ENCODE measurements at regions not wholly inside any gene's neighbourhood (a gene's known extent, or its start where the extent isn't known, plus 50 kb on each side); places are given as distances from the start of the nearest gene placed in this dataset.
"Not testable (repeated sequence)": the region's sequence is repeated elsewhere in the genome, so short reads cannot be mapped to it uniquely, and the experiment has no call there.

DNA sequence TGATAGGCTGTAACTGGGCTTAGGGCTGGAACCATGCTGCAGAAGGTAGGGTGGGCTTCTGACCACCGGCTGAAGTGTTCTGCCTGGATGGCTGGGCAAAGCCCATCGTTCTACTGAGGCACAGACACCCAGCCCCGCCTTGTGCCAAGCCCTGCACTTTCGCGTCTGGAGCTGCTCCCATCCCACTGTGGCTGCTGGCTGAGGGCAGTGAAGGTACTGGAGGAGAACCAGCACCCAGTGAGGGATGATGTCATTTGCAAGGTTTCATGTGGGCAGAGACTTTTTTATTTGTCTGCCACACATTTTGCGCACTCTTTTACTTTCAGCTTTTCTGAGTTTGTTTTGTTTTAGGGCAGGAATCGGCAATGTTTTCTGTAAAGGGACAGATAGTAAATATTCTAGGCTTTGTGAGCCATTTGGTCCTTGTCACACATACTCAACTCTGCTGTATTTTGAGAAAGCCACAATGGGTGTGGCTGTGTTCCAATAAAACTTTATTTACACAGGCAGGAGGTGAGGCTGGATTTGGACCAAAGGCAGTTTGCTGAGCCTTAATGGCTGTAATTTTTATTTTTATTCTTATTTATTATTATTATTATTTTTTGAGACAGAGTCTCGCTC, 85.6 kb downstream of the ASB1 start:
- Mint-ChIP-seq H3K27me3 (no peaks in the 10 kb centered on the region), H3K4me3 (no peak overlapping the region), H3K36me3 (peaks cover 0 to 15% (median 6%) of the 10 kb centered on the region in 3 donors), H3K4me1 (peaks cover 0 to 3% (median 0%) of the 10 kb centered on the region in 4 donors), H3K9me3 (peaks cover 0 to 26% (median 16%) of the 10 kb centered on the region in 9 donors), H3K27ac (no peak overlapping the region)
- DNase-seq (peak in 1 of 10 donors; percentile 48), ATAC-seq (no peak)
- POLR2A ChIA-PET = no interaction called here

DNA sequence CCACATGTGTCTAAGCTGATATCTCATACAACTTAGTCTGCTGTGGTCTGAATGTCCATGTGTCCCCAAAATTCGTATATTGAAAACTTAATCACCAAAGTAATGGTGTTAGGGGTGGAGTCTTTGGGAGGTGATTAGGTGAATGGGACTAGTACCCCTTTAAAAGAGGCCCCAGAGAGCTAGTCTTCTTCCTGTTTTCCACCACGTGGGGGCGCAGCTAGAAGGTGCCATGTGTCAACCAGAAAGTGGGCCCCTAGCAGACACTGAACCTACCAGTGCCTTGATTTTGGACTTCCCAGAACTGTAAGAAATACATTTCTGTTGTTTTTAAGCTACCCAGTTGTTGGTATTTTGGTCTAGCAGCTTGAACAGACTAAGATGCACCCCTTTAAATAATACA, 86.6 kb downstream of the ASB1 start:
- Mint-ChIP-seq H3K36me3 (peaks cover 0 to 21% (median 11%) of the 10 kb centered on the region in 3 donors), H3K4me3 (no peak overlapping the region), H3K9me3 (peaks cover 0 to 36% (median 21%) of the 10 kb centered on the region in 9 donors), H3K4me1 (peaks cover 0 to 3% (median 0%) of the 10 kb centered on the region in 4 donors), H3K27me3 (peaks cover 0 to 2% (median 0%) of the 10 kb centered on the region in 5 donors), H3K27ac (no peak overlapping the region)
- no peak for ATAC-seq
- DNase-seq = peak in 2 of 10 donors; percentile 8 to 18
- POLR2A ChIA-PET = no interaction called here

DNA sequence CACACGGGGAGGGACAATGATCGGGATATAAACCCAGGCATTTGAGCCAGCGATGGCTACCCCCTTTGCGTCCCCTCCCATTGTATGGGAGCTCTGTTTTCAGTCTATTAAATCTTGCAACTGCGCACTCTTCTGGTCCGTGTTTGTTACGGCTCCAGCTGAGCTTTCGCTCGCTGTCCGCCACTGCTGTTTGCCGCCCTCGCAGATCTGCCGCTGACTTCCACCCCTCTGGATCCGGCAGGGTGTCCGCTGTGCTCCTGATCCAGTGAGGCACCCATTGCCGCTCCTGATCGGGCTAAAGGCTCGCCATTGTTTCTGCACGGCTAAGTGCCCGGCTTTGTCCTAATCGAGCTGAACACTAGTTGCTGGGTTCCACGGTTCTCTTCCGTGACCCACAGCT, 87.3 kb downstream of the ASB1 start:
- POLR2A ChIA-PET, H3K4me3 Mint-ChIP-seq, H3K27ac Mint-ChIP-seq, H3K4me1 Mint-ChIP-seq, H3K27me3 Mint-ChIP-seq, ATAC-seq: not testable (repeated sequence)
- peak in 1 of 10 donors; percentile 23 for DNase-seq
- Mint-ChIP-seq H3K36me3 (peaks cover 0 to 26% (median 15%) of the 10 kb centered on the region in 3 donors), H3K9me3 (peaks cover 0 to 41% (median 21%) of the 10 kb centered on the region in 9 donors)

DNA sequence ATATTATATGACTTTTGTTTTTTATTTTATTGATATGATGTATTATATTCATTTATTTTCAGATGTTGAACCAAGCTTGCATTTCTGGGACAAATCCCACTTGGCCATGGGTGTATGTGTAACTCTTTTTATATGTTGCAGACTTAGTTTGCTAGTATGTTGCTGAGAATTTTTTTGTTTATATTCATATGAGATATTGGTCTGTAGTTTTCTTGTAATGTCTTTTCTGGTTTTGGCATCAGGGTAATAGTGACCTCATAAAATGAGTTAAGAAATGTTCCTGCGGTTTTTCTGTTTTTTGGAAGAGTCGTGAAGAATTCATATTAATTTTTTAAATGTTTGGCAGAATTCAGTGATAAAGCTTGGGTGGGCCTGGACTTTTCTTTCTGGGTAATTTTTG, 88.7 kb downstream of the ASB1 start:
- peaks cover 0 to 41% (median 21%) of the 10 kb centered on the region in 9 donors for H3K9me3 Mint-ChIP-seq
- POLR2A ChIA-PET = no interaction called here
- H3K4me3 Mint-ChIP-seq = no peak overlapping the region
- H3K4me1 Mint-ChIP-seq = peaks cover 0 to 3% (median 0%) of the 10 kb centered on the region in 4 donors
- peak overlapping the region in 2 of 10 donors; percentile 7 to 49 for H3K27ac Mint-ChIP-seq
- H3K27me3 Mint-ChIP-seq = peaks cover 0 to 2% (median 0%) of the 10 kb centered on the region in 5 donors
- H3K36me3 Mint-ChIP-seq = peaks cover 0 to 26% (median 17%) of the 10 kb centered on the region in 3 donors
- DNase-seq = no peak
- ATAC-seq = no peak

DNA sequence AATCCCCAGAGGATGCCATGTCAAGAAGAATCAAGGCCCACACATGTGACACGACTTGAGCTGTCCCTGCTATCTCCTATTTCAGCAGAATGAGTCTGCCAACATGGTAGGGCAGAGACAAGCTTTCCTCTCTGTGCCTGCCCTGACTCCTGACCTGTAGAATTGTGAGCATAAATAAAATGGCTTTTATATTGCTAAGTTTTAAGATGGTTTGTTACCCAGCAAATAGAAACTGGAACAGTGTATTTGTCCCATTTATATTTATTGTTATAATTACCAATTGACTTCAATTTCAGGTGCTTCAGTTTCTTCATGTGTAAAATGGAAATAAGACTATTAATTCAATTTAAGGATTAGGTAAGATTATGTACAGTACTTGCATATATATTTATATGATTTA, 90.5 kb downstream of the ASB1 start:
- H3K4me1 Mint-ChIP-seq = peaks cover 0 to 3% (median 0%) of the 10 kb centered on the region in 4 donors
- POLR2A ChIA-PET = no interaction called here

DNA sequence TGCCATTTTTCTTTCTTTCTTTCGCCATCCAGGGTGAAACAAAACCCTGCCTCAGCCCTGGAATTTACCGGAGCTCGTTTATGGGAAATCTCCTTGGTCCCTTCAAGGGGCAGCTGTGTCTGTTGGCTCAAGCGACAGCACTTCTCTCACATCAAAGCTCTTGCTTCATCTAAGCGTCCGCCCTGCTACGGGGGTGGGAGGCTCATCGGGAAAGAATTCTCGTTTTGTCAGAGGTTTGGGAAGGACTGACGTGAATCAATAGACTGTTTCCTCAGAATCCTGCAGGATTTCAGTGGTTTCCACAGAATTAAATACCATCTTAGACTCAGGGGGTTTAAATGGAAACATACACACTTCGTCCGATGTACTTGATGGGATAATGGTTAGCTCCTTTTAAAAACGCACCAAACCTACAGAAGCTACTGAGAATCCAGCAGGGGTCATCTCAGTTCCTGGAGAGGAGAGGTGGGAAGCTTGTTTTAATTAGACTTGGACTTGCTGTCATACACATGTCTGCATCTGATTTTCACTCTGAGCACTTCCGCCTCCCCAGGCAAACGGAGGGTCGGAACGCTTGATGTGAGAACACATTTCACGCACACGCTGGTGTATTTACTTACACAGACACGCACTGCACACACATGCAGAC, 91.6 kb downstream of the ASB1 start:
- Mint-ChIP-seq H3K27me3 (peaks cover 0 to 2% (median 0%) of the 10 kb centered on the region in 5 donors), H3K4me3 (no peak overlapping the region), H3K9me3 (peaks cover 0 to 41% (median 21%) of the 10 kb centered on the region in 9 donors), H3K4me1 (peaks cover 0 to 3% (median 0%) of the 10 kb centered on the region in 4 donors), H3K27ac (peak overlapping the region in 1 of 10 donors; percentile 2), H3K36me3 (peaks cover 0 to 26% (median 17%) of the 10 kb centered on the region in 3 donors)
- POLR2A ChIA-PET = no interaction called here
- no peak for DNase-seq
- ATAC-seq = no peak

More for the DNA sequence above, 90.5 kb downstream of the ASB1 start:
- H3K27ac Mint-ChIP-seq = no peak overlapping the region
- no peak for ATAC-seq
- H3K36me3 Mint-ChIP-seq = peaks cover 0 to 26% (median 17%) of the 10 kb centered on the region in 3 donors
- peaks cover 0 to 41% (median 21%) of the 10 kb centered on the region in 9 donors for H3K9me3 Mint-ChIP-seq
- peaks cover 0 to 2% (median 0%) of the 10 kb centered on the region in 5 donors for H3K27me3 Mint-ChIP-seq
- no peak for DNase-seq
- H3K4me3 Mint-ChIP-seq = no peak overlapping the region

DNA sequence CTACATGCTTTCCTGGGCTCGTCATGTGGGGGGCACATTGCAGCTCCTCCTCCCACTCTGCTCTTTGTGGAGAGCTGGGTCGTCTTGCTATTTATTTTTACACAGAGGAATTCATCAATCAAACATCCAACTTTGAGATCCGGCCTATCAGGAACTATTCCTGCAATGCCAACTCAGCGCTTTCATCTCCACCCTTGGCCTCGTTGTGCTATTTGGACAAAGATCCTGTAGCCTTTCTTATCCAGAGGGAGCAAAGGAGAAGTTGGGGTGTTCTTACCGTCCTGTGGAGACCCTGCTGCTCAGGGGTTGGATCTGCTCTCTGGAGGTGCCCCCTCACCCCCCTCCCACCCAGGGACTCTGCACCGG, 92.1 kb downstream of the ASB1 start:
- ATAC-seq = no peak
- H3K9me3 Mint-ChIP-seq = peaks cover 0 to 41% (median 21%) of the 10 kb centered on the region in 9 donors
- POLR2A ChIA-PET = no interaction called here
- peaks cover 0 to 2% (median 0%) of the 10 kb centered on the region in 5 donors for H3K27me3 Mint-ChIP-seq
- peaks cover 0 to 26% (median 17%) of the 10 kb centered on the region in 3 donors for H3K36me3 Mint-ChIP-seq
- no peak overlapping the region for H3K4me3 Mint-ChIP-seq
- peaks cover 0 to 3% (median 0%) of the 10 kb centered on the region in 4 donors for H3K4me1 Mint-ChIP-seq
- peak in 1 of 10 donors; percentile 21 for DNase-seq
- no peak overlapping the region for H3K27ac Mint-ChIP-seq

DNA sequence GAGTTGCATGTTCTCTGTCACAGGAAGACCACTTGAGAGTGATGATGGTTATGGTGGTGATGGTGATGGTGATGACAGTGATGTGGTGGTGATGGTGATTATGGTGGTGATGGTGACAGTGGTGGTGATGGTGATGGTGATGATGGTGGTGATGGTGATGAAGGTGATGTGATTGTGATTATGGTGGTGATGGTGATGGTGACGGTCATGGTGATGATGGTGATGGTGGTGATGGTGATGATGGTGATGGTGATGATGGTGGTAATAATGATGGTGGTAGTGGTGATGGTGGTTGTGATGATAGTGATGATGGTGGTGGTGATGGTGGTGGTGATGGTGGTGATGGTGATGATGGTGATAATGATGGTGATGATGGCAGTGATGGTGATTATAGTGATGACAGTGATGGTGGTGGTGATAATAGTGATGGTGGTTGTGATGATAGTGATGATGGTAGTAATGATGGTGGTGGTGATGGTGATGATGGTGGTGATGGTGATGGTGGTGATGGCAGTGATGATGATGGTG, 93.7 kb downstream of the ASB1 start:
- POLR2A ChIA-PET = no interaction called here
- H3K9me3 Mint-ChIP-seq = peaks cover 0 to 35% (median 19%) of the 10 kb centered on the region in 9 donors
- H3K4me1 Mint-ChIP-seq = peaks cover 0 to 3% (median 0%) of the 10 kb centered on the region in 4 donors
- H3K27ac Mint-ChIP-seq = no peak overlapping the region
- peaks cover 0 to 24% (median 17%) of the 10 kb centered on the region in 3 donors for H3K36me3 Mint-ChIP-seq
- DNase-seq (no peak), ATAC-seq (no peak)
- no peak overlapping the region for H3K4me3 Mint-ChIP-seq
- H3K27me3 Mint-ChIP-seq = peaks cover 0 to 8% (median 1%) of the 10 kb centered on the region in 5 donors

DNA sequence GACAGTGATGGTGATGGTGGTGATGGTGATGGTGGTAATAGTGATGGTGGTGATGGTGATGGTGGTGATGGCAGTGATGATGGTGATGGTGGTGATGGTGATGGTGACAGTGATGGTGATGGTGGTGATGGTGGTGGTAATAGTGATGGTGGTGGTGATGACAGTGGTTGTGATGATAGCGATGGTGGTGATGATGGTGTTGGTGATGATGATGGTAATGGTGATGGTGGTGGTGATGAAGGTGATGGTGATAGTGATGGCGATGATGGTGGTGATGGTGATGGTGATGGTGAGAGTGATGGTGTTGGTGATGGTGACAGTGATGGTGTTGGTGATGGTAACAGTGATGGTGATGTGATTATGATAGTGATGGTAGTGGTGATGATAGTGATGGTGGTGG, 94.3 kb downstream of the ASB1 start:
- POLR2A ChIA-PET = no interaction called here
- H3K4me3 Mint-ChIP-seq = no peak overlapping the region
- ATAC-seq = no peak
- no peak for DNase-seq
- peaks cover 0 to 18% (median 17%) of the 10 kb centered on the region in 3 donors for H3K36me3 Mint-ChIP-seq
- H3K9me3 Mint-ChIP-seq = peaks cover 0 to 30% (median 14%) of the 10 kb centered on the region in 9 donors
- peaks cover 0 to 8% (median 4%) of the 10 kb centered on the region in 5 donors for H3K27me3 Mint-ChIP-seq
- no peak overlapping the region for H3K27ac Mint-ChIP-seq
- peaks cover 0 to 3% (median 0%) of the 10 kb centered on the region in 4 donors for H3K4me1 Mint-ChIP-seq

DNA sequence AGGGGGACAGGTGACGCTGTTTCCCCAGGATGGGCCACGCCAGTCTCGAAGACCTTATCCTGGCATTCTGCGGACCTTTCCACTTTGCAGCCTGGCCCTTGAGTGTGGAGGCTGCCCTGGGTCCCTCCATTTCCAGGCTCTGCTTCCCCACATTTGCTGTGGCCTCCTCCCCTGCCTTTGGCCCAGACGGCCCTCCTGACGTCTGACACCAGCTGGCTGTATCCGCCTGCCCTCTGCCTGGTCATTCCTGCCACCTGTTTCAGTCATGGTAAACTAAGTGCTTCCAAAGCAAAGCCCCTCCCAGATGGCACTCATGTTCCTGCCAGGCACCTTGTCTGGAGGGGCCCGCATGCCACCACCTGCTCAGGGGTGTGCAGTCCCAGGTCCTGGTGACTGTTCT, 95.1 kb downstream of the ASB1 start:
- peaks cover 2 to 12% (median 4%) of the 10 kb centered on the region in 5 donors for H3K27me3 Mint-ChIP-seq
- POLR2A ChIA-PET = no interaction called here
- no peak overlapping the region for H3K4me3 Mint-ChIP-seq
- DNase-seq (peak in 1 of 10 donors; percentile 22), ATAC-seq (no peak)
- H3K4me1 Mint-ChIP-seq = no peaks in the 10 kb centered on the region
- H3K36me3 Mint-ChIP-seq = peaks cover 0 to 14% (median 12%) of the 10 kb centered on the region in 3 donors
- peaks cover 0 to 22% (median 6%) of the 10 kb centered on the region in 9 donors for H3K9me3 Mint-ChIP-seq
- H3K27ac Mint-ChIP-seq = no peak overlapping the region

DNA sequence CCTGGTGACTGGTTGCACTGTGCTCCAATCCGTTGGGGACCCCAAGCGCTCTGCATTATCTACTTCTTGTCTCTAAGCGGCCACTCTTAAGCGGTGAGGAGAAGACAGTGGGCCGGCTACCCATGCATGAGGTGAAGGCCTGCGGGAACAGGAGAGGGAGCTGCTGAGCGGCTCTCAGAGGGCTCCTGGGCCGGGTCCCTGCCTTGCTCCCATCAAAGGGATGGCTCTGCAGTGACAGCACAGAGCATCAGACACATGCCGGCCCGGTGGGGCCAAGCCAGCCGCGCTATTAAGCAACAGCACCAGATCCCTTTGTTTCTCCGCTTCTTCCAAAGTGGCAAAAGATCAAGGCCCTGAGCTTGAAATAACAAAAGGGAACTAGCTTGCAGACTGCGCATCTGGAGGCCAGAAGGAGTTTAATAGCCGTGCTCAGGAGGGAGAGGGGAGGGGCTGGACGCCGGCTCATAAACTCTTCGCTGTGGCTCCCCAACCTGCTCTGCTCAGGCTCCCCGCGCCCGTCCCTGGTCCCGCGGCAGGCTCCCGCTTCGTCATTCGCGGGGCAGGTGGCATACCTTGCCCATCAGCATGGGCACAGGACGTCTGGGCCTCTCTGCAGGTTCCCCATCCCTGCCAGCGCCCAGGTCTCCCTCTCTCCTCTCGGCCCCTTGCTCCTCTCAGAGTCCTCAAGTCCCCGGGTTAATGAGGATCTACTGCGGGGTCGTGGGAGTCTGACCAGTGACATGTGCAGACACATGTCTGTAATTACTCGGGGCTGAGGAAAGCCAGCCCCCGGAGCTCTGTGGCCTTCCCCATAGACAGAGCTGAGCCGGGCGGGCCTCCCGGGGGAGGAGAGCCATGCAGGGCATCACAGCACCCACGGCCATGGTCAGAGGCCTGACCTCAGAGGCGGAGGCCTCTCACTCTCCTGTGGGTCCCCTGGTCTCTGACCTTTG, 96.7 kb downstream of the ASB1 start:
- peak in 1 of 10 donors; percentile 60 for DNase-seq
- Mint-ChIP-seq H3K4me3 (no peak overlapping the region), H3K9me3 (peaks cover 0 to 12% (median 0%) of the 10 kb centered on the region in 9 donors), H3K27me3 (peaks cover 2 to 15% (median 13%) of the 10 kb centered on the region in 5 donors), H3K36me3 (peaks cover 0 to 6% (median 5%) of the 10 kb centered on the region in 3 donors), H3K27ac (peak overlapping the region in 1 of 10 donors; percentile 70), H3K4me1 (no peaks in the 10 kb centered on the region)
- no peak for ATAC-seq
- POLR2A ChIA-PET = no interaction called here

DNA sequence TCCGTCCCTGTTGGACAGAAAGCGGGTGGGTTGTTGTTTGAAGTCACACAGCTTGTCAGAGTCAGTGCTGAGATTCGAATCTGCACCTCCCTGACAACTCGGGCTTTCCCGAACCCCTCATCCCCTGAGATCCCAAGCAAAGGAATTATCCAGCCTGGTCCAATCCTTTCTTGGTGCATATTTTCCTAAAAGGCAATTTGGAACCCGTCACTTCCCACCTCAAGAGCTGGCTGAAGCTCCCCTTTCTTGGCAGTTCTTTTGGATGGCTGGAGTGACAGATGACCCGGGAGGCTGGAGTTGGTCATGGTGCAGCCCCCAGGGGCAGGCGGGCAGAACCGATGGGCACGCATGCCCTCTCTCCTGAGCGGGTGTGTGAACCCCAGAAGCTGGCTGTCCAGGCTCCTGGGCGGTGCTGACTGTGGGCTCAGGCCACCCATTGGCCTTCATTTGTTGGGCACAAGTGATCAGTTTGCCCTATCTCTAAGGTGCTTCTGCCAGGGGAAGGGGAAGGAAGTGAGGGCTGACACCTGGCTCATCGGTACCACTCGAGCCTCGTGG, 97.8 kb downstream of the ASB1 start:
- peak in 1 of 10 donors; percentile 35 for DNase-seq
- no peak for ATAC-seq
- no peak overlapping the region for H3K4me3 Mint-ChIP-seq
- peaks cover 0 to 2% (median 0%) of the 10 kb centered on the region in 3 donors for H3K36me3 Mint-ChIP-seq
- peaks cover 0 to 1% (median 0%) of the 10 kb centered on the region in 4 donors for H3K4me1 Mint-ChIP-seq
- H3K27ac Mint-ChIP-seq = no peak overlapping the region
- POLR2A ChIA-PET = no interaction called here
- peaks cover 2 to 15% (median 13%) of the 10 kb centered on the region in 5 donors for H3K27me3 Mint-ChIP-seq
- H3K9me3 Mint-ChIP-seq = peaks cover 0 to 5% (median 0%) of the 10 kb centered on the region in 9 donors

All from naive thymus-derived CD8-positive, alpha-beta T cell (primary cell).